ENCODE measurements at regions not wholly inside any gene's neighbourhood (a gene's known extent, or its start where the extent isn't known, plus 50 kb on each side); places are given as distances from the start of the nearest gene placed in this dataset.

DNA sequence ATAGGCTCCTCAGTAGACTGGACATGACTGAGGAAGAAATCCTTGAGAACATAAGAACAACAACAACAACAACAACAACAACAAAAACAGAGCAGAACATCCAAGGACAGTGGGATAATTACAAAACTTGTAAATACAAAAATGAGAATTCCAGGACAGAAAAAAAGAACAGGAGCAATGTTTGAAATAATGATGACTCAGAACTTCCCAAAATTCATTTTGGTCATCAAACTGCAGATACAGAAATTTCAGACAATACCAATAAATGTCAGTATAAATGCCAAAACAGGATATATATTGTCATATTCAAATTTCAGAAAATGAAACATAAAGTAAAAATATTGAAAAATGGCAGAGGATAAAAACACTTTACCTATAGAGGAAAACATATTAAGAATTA, 259.0 kb downstream of the TRIM36 start:
- peaks cover 0 to 30% (median 0%) of the 10 kb centered on the region in 12 donors for H3K9me3 ChIP-seq
- no peaks in the 10 kb centered on the region for H3K4me1 ChIP-seq
- DNase-seq (no peak), ATAC-seq (no peak)
- no peaks in the 10 kb centered on the region for H3K27me3 ChIP-seq
- intact Hi-C loops (cut with DNase I): no loop called here
- TF ChIP-seq, protein P1, sequence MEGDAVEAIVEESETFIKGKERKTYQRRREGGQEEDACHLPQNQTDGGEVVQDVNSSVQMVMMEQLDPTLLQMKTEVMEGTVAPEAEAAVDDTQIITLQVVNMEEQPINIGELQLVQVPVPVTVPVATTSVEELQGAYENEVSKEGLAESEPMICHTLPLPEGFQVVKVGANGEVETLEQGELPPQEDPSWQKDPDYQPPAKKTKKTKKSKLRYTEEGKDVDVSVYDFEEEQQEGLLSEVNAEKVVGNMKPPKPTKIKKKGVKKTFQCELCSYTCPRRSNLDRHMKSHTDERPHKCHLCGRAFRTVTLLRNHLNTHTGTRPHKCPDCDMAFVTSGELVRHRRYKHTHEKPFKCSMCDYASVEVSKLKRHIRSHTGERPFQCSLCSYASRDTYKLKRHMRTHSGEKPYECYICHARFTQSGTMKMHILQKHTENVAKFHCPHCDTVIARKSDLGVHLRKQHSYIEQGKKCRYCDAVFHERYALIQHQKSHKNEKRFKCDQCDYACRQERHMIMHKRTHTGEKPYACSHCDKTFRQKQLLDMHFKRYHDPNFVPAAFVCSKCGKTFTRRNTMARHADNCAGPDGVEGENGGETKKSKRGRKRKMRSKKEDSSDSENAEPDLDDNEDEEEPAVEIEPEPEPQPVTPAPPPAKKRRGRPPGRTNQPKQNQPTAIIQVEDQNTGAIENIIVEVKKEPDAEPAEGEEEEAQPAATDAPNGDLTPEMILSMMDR (IDR thresholded peaks at IDR 0.05): no peak
- no peak for TF ChIP-seq POLR2A (IDR thresholded peaks at IDR 0.05)
- no peak overlapping the region for H3K27ac ChIP-seq
- H3K4me3 ChIP-seq: no peak overlapping the region
- H3K36me3 ChIP-seq: no peaks in the 10 kb centered on the region

DNA sequence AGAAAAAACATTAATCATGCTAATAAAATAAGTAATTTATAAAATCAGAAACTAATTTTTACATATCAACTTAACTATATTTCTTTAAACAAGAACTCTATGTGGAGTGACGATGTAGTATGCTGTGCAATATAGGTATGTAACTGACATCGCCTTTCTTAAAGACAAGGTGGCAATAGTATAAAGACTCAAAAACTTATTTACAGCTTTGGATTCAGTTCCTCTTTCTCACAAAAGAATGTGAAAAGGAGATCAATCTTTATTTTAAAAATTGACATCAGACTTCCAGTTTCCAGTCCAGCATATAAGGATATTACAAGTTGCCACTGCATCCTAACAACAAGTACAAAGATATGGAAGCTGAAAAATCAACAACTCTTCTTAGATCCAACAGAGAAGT, 260.3 kb downstream of the TRIM36 start:
- Histone ChIP-seq H3K27ac (no peak overlapping the region), H3K4me1 (no peaks in the 10 kb centered on the region), H3K9me3 (peaks cover 0 to 30% (median 0%) of the 10 kb centered on the region in 12 donors), H3K36me3 (no peaks in the 10 kb centered on the region), H3K4me3 (no peak overlapping the region), H3K27me3 (no peaks in the 10 kb centered on the region)
- WGBS, 4 donors: 89 to 94% (median 92%) methylated on average over 2 of the region's 2 CpGs
- DNase-seq (no peak), ATAC-seq (no peak)
- intact Hi-C loops (cut with DNase I): no loop called here
- no peak for TF ChIP-seq POLR2A (IDR thresholded peaks at IDR 0.05)
- TF ChIP-seq, protein P1 (IDR thresholded peaks at IDR 0.05): no peak

DNA sequence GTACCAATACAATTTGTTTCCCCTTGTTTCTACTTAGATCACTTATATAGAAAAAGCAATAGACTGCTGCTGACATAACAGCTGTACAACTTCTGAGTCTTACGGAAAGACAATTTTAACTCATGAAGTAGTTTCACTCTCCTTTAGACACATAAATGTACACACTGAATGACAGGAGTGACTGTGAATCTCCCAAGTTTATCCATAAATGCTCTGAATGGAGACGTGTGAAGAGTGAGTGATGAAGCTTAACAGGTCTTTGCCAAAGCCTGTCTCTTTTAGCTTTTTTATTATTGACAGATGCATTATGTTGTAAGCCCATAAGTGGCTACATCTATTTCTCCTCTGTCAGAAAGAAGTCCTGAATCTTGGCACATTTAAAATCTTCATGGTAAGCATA, 265.9 kb downstream of the TRIM36 start:
- H3K4me1 ChIP-seq: no peaks in the 10 kb centered on the region
- intact Hi-C loops (cut with DNase I): no loop called here
- WGBS, 4 donors: 77 to 87% (median 79%) methylated on average over 2 of the region's 2 CpGs
- H3K9me3 ChIP-seq: no peaks in the 10 kb centered on the region
- no peaks in the 10 kb centered on the region for H3K27me3 ChIP-seq
- H3K36me3 ChIP-seq: no peaks in the 10 kb centered on the region
- DNase-seq: no peak
- no peak for ATAC-seq
- H3K4me3 ChIP-seq: no peak overlapping the region
- TF ChIP-seq, protein P1 (IDR thresholded peaks at IDR 0.05): no peak
- TF ChIP-seq POLR2A (IDR thresholded peaks at IDR 0.05): no peak
- H3K27ac ChIP-seq: no peak overlapping the region

DNA sequence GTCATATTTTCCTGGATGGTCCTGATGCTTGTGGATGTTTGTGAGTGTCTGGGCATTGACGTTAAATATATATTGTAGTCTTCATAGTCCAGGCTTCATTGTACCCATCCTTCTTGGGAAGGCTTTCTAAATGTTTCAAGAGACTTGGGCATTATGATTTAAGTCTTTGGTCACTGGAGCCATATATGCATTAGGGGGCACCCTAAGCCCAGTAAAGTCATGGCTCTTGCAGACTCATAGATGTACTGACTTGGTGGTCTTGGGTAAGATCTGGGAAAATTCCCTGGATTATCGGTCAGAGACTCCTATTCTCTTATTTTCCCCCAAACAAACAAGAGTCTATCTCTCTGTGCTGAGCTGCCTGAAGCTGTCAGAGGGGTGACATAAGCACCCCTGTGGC, 271.1 kb downstream of the TRIM36 start:
- DNase-seq (no peak), ATAC-seq (no peak)
- Histone ChIP-seq H3K27me3 (no peaks in the 10 kb centered on the region), H3K36me3 (no peaks in the 10 kb centered on the region), H3K4me1 (no peaks in the 10 kb centered on the region), H3K27ac (no peak overlapping the region), H3K9me3 (peaks cover 0 to 10% (median 0%) of the 10 kb centered on the region in 12 donors), H3K4me3 (no peak overlapping the region)
- TF ChIP-seq, protein P1 (IDR thresholded peaks at IDR 0.05): no peak
- no peak for TF ChIP-seq POLR2A (IDR thresholded peaks at IDR 0.05)
- intact Hi-C loops (cut with DNase I): no loop called here
- WGBS, 4 donors: 73 to 85% (median 82%) methylated on average over 2 of the region's 2 CpGs
